T-helper 2 cell (primary cell): ENCODE measurements at regions not wholly inside any gene's neighbourhood (a gene's known extent, or its start where the extent isn't known, plus 50 kb on each side); places are given as distances from the start of the nearest gene placed in this dataset.

Source experiments
- DNase-seq, 5 experiments: peaks; one replicate each; pipeline versions ENCODE4 v3.0.0 to v3.0.0-alpha.2; 2012 to 2022

DNA sequence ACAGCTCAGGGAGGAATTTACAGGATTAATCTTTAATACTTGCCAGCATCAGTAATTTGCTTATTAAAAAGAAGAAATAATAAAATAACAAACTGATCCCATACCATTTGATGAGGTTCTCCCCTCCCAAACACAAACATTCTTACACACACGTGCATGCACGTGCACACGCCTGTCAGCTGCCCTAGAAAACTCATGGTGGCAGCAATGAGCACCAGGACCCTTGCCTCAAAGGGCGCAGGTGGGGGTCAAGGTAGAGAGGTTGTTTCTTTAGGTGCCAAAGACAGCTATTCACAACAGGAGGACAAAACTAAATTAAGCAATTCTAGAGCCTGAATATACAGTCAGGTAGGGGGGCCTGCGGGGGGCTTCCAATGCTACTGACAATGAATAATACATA, 219.3 kb downstream of the BUD13 start:
- DNase-seq = no peak

DNA sequence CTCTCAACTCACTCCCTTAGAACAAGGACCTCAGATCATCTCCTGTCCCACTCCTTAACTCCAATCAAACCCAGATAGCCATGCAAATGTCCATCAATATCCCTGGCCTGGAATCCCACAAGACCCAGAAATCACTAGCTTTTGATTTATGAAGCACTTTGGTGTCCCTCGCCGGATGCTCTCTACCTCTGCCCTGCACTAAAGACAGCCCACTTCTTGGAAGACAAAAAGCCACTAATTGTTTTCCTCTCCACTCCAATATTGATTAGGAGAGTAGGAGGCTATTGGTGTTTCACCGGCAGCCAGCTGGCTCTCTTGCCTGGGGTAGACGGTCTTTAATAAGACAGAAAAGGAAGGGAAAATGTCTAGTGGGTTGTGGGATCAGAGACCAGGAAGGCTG, 221.2 kb downstream of the BUD13 start:
- no peak for DNase-seq

DNA sequence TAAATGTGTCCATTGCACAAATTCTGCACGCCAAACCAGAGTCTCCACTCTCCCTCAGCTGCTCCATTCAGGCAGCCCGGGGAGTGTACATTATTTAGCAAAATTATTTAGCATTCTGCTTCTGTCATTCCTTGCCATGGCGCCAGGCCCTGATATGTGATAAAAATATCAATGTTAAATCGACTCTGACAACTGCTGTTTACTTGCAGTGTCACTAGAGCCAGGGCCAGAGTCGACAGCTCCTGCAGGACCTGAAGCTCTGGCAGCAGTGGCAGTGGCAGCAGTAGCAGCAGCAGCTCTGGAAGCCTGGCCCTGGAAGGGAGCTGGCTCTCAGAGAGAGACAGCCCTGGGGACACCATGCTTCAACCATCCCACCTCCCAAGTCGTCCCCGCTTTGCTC, 224.5 kb downstream of the BUD13 start:
- no peak for DNase-seq

DNA sequence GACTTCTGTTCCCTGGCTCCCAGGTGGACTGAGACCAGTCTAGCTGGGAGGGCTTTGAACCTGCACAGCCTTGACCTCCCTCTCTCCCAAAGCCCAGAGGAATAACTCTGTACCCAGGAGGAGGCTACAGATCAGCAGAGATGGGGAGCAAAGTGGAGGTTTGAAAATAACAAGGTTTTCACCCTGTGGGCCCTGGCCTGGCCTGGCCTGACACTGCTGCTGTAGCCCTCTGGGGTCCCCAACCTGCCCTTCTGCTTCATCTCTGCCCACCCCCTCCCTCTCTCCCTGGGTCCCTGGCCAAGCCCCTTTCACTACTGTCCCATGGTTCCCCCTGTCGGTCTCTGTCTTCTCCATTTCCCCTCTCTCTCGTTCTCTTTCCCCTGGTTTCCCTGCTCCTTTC, 225.2 kb downstream of the BUD13 start:
- no peak for DNase-seq

DNA sequence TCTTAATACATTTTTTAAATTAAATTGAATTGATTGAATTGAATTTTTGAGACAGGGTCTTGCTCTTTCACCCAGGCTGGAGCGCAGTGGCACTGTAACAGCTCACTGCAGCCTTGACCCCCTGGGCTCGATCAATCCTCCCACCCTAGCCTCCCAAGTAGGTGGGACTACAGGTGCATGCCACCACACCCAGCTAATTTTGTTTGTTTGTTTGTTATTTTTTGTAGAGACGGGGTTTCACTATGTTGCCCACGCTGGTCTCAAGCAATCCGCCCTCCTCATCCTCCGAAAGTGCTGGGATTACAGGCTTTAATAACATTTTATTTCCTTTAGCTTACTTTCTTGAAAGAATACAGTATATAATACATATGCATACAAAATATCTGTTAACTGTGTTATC, 226.9 kb downstream of the BUD13 start:
- DNase-seq = no peak

DNA sequence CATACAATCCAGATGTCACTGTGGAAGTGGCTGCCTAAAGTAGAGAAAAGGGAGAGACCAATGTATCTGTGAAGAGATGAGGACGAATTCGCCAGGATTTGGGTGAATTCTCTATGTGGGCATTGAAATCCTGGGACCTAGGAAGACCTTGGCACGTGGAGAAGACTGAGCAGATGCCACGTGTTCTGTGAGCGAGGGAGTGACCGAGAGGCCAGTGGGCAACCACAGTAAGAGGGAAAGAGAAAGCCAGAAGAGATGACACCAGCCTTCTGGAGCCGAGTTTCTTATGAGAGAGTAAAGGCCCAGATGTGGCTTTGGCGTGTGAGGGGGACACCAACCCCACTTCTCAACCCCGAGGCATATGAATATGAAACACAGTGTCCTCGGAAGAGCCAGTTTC, 228.1 kb downstream of the BUD13 start:
- DNase-seq = no peak

DNA sequence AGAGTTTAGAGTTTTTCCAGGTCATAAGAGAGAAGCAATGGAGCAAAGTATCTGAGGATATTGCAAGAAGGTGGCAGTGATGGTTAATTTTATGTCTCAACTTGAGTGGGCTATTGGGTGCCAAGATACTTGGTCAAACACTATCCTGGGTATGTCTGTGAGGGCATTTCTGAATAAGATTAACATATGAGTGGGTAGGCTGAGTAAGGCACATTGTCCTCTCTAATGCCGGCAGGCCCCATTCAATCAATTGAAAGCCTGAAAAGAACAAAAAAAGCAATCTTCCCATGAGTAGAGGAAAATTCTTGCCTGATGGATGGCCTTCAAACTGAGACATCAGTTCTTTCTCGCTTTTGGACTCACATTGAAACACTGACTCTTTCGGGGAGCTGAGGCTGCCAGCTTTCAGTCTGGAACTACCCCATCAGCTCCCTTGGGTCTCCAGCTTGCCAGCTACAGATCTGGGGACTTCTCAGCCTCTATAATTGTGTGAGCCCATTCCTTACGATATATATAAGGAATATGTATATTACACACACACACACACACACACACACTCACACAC, 228.8 kb downstream of the BUD13 start:
- DNase-seq = no peak

DNA sequence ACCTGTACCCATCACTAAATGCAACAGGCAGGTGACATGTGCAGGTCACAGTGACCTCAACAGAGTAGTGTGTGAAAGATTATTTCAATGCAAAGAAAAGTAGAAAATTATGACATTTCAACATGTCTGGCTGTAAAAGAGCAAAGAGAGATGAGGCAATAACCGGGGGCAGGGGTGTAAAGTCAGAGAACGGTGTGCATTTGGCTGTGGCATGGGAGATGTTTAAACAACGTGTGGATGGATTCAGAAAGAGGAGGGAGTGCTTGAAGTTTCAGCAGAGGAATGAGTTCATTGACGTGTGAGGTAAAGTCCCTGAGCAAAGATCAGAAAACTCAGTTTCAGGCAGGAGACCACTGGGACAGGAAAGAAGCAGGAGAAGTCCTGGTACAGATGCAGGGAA, 229.7 kb downstream of the BUD13 start:
- DNase-seq = no peak

DNA sequence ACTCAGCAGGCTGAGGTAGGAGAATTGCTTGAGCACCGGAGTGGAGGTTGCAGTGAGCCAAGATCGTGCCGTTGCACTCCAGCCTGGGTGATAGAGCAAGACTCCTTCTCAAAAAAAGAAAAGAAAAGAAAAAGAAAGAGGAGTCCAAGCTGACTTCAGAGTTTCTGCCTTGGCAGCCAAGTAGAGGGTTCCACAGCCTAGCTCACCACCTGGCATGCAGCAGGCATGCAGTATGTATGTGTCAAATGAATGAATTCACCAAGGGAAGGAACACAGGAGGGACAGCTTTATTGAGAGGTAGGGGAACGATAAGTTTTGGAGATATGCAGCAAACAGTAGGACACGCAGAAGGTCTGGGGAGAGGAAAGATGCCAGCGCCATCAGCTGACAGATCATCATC, 230.4 kb downstream of the BUD13 start:
- no peak for DNase-seq

DNA sequence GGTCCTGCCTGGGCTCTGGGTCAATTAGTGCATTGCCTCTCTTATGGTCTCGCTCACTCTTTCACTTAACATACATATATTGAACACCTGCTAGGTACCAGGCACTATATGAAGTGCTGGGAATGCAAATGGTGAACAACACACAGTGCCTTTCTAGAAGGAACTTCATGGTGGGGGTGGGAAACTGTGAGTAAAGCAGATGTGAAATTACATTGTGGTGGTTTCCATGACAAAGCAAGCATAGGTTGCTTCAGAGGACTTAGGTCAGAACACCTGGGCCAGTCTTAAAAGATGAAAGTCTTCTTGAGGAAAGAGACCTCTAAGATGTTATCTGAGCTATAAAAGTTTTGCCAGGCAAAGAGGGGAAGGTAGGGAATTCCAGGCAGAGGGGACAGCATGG, 231.3 kb downstream of the BUD13 start:
- no peak for DNase-seq

DNA sequence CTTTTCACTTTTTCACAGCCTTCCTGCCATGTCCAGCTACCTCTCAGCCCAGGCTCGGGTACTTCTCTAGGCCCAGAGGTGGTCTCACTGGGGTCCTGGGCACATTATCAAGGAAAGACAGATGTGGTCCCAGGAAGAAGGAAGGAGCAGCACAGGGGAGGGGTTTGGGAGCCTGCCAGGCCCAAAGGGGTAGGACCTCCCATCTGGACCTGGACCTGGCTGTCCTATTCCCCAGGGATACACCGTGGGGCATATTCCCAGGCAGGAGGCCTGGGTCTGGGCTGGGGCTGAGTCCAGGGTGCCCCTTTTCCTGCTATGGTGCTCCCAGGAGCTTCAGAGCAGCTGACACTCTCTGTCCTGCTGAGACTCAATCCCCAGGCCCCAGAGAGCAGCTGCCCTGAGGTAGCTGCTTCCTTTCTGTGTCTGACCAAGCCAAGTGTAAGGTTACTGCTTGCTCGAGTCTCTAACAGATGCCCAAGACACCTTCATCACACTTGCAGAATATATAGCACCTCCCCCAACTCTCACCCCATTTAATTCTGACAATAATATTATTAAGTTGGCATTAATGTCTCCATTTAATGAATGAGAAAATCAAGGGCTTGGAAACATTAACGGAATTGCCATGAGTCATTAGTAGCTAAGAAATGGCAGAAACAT, 232.0 kb downstream of the BUD13 start:
- DNase-seq = no peak

DNA sequence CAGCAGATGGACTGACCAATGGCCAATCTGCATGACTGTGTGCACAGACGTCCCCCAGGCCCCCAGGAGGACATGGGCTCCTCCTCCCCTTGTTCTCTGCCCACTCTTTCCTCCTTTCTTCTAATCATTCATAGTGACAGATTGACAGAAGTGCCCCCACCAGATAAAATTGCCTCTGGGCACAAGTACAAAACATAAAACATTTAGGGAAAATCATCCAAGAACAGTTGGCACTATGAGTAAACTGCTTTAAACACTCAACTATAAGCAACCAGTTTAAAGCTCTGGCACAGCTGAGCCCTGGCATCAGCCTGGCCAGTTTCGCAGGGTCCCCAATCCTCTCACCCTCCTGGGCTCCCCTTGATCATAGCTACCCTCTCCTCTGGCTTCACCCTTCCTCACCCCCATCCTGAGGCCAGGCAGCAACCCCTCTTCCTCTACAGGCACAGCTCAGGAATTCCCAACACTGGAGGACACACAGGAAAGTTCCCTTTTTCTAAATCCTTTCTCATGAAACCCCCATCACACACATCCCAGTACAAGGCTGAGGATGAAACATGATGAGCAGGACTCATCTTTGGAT, 232.9 kb downstream of the BUD13 start:
- DNase-seq = no peak

DNA sequence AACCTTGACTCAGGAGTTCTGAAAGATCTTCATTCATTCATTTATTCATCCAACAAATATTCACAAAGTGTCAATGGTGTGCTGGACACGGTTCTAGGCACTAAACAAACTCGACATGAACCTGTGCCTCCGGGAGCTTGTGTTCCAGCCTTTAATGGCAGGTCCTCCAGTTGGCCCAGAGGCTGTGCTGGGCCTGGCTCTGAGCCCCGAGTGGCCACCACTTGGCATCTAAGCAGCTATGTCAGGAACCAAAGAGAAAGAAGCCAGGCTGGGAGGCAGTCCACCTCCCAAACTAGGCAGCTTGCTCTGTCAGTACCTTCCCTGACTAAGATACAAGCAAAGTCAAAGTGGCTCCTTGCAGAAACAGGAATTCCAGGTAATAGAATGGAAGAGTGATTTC, 233.6 kb downstream of the BUD13 start:
- DNase-seq = no peak

DNA sequence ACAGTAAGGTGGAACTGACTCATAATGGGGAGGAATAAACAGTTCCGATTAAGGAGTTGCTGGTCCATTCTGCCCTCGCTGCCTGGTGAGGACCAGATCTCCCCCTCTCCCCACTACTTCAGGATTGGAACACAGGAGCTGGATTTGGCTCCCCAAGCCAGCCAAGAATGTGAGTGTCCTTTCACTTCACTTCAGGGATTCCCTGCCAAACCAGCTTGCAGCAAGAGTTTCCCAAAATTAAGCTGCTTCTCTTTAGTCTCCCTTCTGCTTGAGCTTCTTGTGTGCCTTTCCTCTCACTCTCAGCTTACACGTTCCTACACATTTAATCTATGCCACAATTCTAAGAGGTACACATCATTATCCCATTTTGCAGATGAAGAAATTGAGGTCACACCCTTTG, 234.1 kb downstream of the BUD13 start:
- no peak for DNase-seq

DNA sequence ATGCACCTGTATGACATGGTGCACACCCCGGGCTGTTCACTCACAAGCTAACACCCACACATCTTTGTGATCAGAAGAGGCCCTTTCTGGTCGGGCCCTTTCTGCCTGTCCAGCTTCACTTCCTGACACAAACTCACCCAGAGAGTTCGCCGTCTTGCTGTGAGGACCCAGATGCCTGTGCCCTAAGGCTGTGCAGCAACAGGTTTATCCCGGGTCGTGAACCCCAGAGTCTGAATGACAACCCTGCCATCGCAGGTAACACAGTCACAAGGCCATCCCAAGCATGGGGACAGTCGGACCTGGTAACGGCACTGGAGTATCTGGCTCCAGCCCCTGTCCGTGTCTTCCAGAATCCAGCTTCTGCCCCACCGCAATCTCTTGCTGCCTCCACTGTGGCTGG, 235.1 kb downstream of the BUD13 start:
- no peak for DNase-seq

DNA sequence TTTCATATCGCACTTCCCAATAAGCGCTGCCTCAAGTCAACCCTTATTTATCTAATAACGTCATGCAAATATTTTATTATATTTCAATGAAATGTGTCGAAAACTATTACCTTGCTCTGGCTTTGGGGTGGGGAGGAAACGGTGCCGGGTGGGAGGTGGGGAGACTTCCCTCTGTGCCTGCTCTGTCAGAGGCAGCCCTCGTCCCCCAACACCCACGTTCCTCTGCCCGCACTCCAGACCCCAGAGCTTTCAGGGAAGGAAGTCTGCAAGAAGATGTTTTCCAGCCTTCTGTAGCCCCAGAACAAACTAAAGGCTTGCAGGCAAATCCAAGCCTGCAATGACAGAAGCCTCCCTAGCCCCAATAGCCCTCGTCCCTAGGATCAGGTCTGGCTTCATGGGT, 235.7 kb downstream of the BUD13 start:
- DNase-seq = no peak

DNA sequence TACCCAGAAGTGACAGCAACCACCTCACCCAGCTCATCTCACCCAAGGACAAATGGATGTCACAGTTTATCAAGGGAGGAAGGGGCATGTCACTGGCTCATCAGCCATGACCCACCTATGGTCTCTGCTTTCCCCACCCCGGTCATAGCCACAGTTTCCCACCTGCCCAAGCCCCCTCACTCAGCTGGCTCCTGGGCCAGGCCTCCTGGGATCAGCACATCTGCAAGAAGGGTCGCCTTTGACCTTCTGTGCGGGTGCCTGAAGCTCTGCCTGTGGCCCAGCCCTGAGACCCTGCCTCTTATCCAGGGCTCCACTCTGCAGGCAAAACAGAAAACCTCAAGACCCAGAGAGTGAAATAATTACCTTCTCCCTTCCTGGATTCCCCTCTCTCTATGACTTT, 236.4 kb downstream of the BUD13 start:
- no peak for DNase-seq

DNA sequence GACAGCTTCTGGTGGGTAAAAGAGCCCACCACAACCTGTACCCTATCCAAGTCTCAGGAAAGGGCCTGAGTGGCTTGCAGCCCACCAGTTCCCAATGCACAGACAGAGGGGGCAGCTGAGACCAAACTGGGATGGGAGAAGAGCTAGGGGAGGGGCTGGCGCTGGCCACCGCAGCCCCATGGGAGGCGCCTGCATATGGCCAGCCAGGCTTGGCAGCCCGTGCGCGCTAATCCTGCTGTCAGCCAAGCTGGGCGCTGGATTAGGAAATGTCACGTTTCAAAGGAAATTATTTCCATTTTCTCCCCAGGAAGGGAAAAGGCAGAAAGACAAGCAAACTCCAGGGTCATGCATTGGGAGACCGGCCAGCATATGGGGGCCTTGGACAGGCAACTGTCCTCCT, 236.8 kb downstream of the BUD13 start:
- no peak for DNase-seq

DNA sequence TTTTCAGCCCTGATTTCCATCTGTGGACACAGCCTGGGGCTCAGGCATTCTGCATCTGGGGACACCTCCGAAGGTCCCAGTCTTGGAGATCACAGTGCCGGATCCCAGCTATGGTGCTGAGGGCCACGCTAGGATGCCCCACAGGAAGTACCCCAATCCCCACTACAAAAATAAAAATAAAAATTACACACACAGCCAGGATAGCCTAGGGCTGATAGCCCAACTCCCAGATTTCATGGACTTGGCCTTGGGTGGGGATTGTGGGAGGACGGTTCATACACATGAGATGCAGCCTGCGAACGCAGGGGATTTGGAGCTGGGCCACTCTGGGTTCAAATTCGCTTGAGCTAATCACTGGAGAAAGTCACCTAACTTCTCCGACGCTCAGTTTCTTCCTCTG, 237.7 kb downstream of the BUD13 start:
- DNase-seq = no peak

DNA sequence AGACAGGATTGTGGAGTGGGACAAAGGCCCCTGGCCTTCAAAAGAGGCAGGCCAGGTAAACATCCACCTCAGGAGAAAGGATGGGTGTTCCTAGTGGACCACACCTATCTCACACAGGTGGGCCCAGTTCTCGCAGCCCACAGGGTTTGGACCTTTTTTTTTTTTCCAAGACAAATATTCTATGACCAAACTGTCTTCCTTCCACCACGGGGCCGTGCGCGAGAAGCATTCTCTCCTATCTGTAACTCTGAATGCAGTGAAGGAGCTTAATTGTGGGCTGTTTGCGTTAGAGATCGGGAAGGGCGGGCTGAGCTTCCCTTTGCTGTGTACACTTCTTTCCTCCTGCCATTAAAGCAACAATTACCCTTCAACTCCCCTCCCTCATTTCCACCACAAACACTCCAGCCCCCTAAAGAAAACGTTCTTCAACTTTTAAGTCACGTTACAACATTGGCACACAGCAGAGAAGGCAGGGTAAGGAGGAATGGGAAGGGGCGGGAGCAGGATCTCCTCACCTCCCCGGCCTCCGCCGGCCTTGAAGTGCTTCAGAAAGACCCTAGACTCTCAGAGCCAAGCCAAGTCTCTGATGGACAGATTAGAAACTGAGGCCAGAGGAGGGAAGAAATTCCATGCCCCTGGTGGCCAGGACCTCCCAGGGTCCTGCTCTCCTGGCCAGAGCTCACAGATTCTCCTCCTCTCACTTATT, 238.4 kb downstream of the BUD13 start:
- DNase-seq = no peak

DNA sequence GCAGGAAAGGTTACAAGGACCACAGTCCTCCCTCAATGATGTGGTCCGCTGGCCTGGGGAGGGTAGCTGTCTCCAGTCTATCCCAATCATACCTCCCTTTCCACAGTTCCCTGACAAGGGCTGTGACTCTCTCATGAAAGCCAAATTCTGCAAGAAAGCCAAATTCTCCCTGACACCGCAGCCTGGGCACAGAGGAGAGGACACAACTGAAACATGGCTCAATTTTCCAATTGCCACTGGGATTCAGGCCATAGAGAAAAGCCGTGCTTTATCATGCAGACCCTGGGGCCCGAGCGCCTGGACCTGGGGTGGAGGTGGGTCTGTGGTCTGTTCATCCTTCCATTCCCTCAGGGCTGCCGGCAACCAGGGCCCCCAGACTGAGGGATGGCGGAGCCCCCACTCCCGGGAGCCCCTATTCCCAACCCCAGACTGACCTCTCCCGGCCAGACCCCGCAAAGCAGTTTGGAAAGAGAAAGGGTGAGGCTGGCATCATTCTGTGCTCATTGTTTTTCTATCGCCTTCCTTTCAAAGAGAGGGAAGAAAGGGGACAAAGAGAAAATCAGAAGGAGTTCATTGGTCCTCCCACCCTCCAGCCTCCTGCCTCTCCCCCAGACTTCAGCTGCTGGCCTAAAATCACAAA, 239.5 kb downstream of the BUD13 start:
- DNase-seq = no peak

DNA sequence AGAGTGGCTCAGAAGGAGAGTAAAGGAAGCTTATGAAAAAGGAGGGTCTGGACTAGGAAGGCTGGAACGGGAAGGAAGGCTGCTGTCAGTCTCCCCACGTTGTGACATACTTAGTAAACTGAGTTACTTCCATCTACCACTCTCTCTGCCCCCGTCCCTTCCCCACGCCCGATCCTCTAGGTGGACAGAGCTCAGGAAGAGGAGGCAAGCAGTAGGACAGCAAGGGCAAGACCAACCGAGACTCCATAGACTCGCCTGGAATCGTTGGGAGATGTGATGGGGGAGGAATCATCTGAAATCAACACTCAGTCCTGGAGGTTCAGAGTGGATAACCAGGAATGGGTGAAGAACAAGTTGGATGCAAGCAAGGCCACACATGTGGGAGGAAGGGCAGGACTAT, 240.7 kb downstream of the BUD13 start:
- DNase-seq = no peak

DNA sequence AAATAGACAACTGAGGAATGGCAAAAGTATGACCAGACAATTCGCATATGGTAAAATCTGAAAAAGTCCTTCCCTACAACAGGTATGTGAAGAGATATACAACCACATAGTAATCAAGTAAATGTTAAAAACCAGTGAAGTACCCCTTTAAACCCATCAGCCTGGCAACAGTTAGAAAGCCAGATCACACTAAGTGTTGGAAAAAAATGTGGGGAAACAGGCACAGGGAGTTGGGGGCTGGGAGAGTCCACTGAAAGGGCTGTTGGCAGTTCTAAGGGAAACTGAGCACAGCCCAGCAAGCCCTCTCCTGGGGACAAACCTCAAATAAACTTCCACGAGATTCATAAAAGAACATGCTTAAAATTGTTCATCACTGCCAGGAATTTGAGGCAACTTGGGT, 242.1 kb downstream of the BUD13 start:
- no peak for DNase-seq

DNA sequence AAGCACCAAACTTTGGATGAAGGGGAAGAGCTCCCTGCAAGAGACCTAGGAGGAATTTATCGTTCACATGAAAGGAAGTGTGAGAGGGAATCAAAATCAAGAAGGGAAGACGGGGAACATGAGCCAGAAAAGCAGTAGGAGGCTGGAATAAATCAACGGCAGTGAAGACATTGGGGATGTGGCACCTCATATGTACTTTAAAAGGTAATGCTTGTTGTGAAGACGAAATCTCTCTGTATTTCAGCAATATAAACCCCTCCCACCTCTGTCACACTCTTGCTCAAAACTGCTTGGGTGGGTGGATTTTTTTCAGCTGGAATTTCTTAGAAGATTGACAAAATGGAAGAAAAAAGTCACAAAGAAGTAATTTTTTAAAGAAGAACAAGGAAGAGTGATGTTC, 243.5 kb downstream of the BUD13 start:
- DNase-seq = no peak
